HepG2 (cell line): ENCODE measurements at regions not wholly inside any gene's neighbourhood (a gene's known extent, or its start where the extent isn't known, plus 50 kb on each side); places are given as distances from the start of the nearest gene placed in this dataset.

Source experiments
- ATAC-seq: fragments of 200-7000 bp; cut with Tn5 transposase; 3 replicates; pipeline ENCODE4 v1.9.1; 2020; ENCODE audit warnings: mild to moderate bottlenecking, moderate library complexity
- BruUV-seq: library from RNA; stranded (reverse); fragments of 400-500 nt; replicated peaks from 2 replicates; lab custom pipeline; 2021; lab: Mats Ljungman, UMichigan
- CTCF ChIA-PET: fragments of 300-600 bp; formaldehyde crosslinking; extraction: SDS; loops from one replicate; lab custom pipeline; 2021; ENCODE audit warnings: low total read pairs, inconsistent platforms, low intra/inter-chr PET ratio; lab: Yijun Ruan, JAX
- POLR2A ChIA-PET: fragments of 350-600 bp; sonication (Branson Sonifier 250); formaldehyde crosslinking; loops from one replicate; lab custom pipeline; 2020; ENCODE audit warnings: antibody characterized with exemption, inconsistent platforms; lab: Yijun Ruan, JAX
- DNase-seq: peaks from one replicate; pipeline ENCODE4 v3.0.0-alpha.2; 2015; ENCODE audit warnings: low spot score
- FAIRE-seq: peaks from 3 replicates; lab custom pipeline; 2011; peaks lifted over from hg19 to GRCh38; lab: Jason Lieb, UNC
- H2AFZ ChIP-seq: one replicate; pipeline ENCODE4 v1.6.1; 2011; ENCODE audit warnings: low read length, inconsistent platforms
- H3K27ac ChIP-seq: fragments of 300-600 bp; 3 replicates; pipeline ENCODE4 v1.8.0; 2011; ENCODE audit warnings: mixed run types, mild to moderate bottlenecking, mixed read lengths, low read length, inconsistent platforms; ENCODE audit not compliant: insufficient read depth; ENCODE audit errors: extremely low read length
- H3K27me3 ChIP-seq, 2 experiments: fragments of 200-600 bp in 1 of 2; 2 replicates in 1 of 2; 3 replicates in 1 of 2; pipeline versions ENCODE4 v1.6.0 to v1.8.0; 2011; ENCODE audit warnings: low read length in 2 of 2, mild to moderate bottlenecking in 2 of 2, moderate library complexity in 2 of 2, inconsistent platforms in 1 of 2; ENCODE audit not compliant: insufficient read depth in 2 of 2, control insufficient read depth in 1 of 2
- H3K36me3 ChIP-seq, 2 experiments: fragments of 200-600 bp in 1 of 2; replicated peaks in 1 of 2; 2 replicates in 1 of 2; 3 replicates in 1 of 2; pipeline versions ENCODE4 v1.5.1 to v1.8.0; 2011; ENCODE audit warnings: low read length in 2 of 2, inconsistent platforms in 1 of 2; ENCODE audit not compliant: insufficient read depth in 2 of 2, control insufficient read depth in 1 of 2
- H3K4me1 ChIP-seq: 2 replicates; pipeline ENCODE4 v1.5.1; 2012; ENCODE audit warnings: low read length, inconsistent platforms; ENCODE audit not compliant: insufficient read depth
- H3K4me2 ChIP-seq: 2 replicates; pipeline ENCODE4 v1.6.0; 2011; ENCODE audit warnings: low read depth, low read length, inconsistent platforms
- H3K4me3 ChIP-seq, 3 experiments: fragments of 200-600 bp in 1 of 3; sonication (generic), shearing (Covaris generic) in 1 of 3; replicated peaks in 1 of 3; 2 replicates each; pipeline ENCODE4 v1.5.1; 2011 to 2016; ENCODE audit warnings: low read length in 3 of 3, inconsistent platforms in 2 of 3, low read depth in 2 of 3, mild to moderate bottlenecking in 2 of 3, control low read depth in 1 of 3, mixed read lengths in 1 of 3; ENCODE audit not compliant: insufficient read depth in 1 of 3
- H3K79me2 ChIP-seq: one replicate; pipeline ENCODE4 v1.6.1; 2011; ENCODE audit warnings: low read length, inconsistent platforms; ENCODE audit not compliant: insufficient read depth
- H3K9ac ChIP-seq: 2 replicates; pipeline ENCODE4 v1.6.0; 2011; ENCODE audit warnings: mild to moderate bottlenecking, low read depth, low read length, inconsistent platforms; ENCODE audit not compliant: insufficient read depth
- H3K9me3 ChIP-seq: 2 replicates; pipeline ENCODE4 v1.5.1; 2012; ENCODE audit warnings: mild to moderate bottlenecking, low read length
- H4K20me1 ChIP-seq: 2 replicates; pipeline ENCODE4 v1.6.0; 2011; ENCODE audit warnings: inconsistent platforms, mild to moderate bottlenecking, low read length, moderate library complexity; ENCODE audit not compliant: insufficient read depth
- MTF1 ChIP-seq: sonication (generic); formaldehyde crosslinking; IDR thresholded peaks from 2 replicates; pipeline ENCODE4 v1.5.0; 2020; ENCODE audit warnings: missing genetic modification reagents
- POLR2G ChIP-seq: fragments of 200-400 bp; formaldehyde crosslinking; IDR thresholded peaks from 2 replicates; pipeline ENCODE4 v1.6.1; 2018; ENCODE audit warnings: mild to moderate bottlenecking, low read depth, low read length, moderate library complexity
- PREB ChIP-seq: sonication (generic); formaldehyde crosslinking; IDR thresholded peaks from 2 replicates; pipeline ENCODE4 v1.4.0; 2020; ENCODE audit warnings: missing genetic modification reagents
- RBM22 ChIP-seq: fragments of 200-400 bp; formaldehyde crosslinking; optimal IDR thresholded peaks from 2 replicates; pipeline ENCODE3; 2017; ENCODE audit warnings: mild to moderate bottlenecking, low read length, moderate library complexity
- STAT6 ChIP-seq: sonication (generic); formaldehyde crosslinking; IDR thresholded peaks from 2 replicates; pipeline ENCODE4 v1.4.0; 2020; ENCODE audit warnings: missing genetic modification reagents, mild to moderate bottlenecking, borderline replicate concordance
- TP53 ChIP-seq: sonication (generic); formaldehyde crosslinking; conservative IDR thresholded peaks from 2 replicates; pipeline ENCODE4 v1.4.0; 2020; ENCODE audit warnings: missing genetic modification reagents
- YEATS2 ChIP-seq: sonication (generic); formaldehyde crosslinking; IDR thresholded peaks from 2 replicates; pipeline ENCODE4 v1.4.0; 2020; ENCODE audit warnings: missing genetic modification reagents, borderline replicate concordance
- YEATS4 ChIP-seq: sonication (generic); formaldehyde crosslinking; IDR thresholded peaks from 2 replicates; pipeline ENCODE4 v1.4.0; 2020; ENCODE audit warnings: missing genetic modification reagents, borderline replicate concordance
- ZC3H13 ChIP-seq: sonication (generic); formaldehyde crosslinking; IDR thresholded peaks from 2 replicates; pipeline ENCODE4 v1.8.1; 2023; ENCODE audit warnings: mild to moderate bottlenecking, missing genetic modification reagents, moderate library complexity
- ZNF180 ChIP-seq: sonication (generic); formaldehyde crosslinking; IDR thresholded peaks from 2 replicates; pipeline ENCODE4 v1.4.0; 2020; ENCODE audit warnings: low read depth, missing genetic modification reagents, borderline replicate concordance
- ZNF713 ChIP-seq: sonication (generic); formaldehyde crosslinking; IDR thresholded peaks from 2 replicates; pipeline ENCODE4 v1.4.0; 2020; ENCODE audit warnings: mild to moderate bottlenecking, missing genetic modification reagents
- ZNF850 ChIP-seq: sonication (generic); formaldehyde crosslinking; conservative IDR thresholded peaks from 2 replicates; pipeline ENCODE4 v1.9.0; 2021; ENCODE audit warnings: mild to moderate bottlenecking, missing genetic modification reagents
- WGBS: methylation state at CpG from one replicate; pipeline ENCODE4 v1.1.6; 2017; ENCODE audit warnings: low lambda C conversion rate; 5-methylcytosine and 5-hydroxymethylcytosine counted together
- in situ Hi-C: cut with HindIII; loops from 2 replicates; pipeline ENCODE4 v1.10.0; 2017; ENCODE audit warnings: low pct_unique_long_range_greater_than_20kb; ENCODE audit not compliant: extremely low pct_ligation_motif_present
- intact Hi-C: fragments of 100-400 bp; cut with micrococcal nuclease; formaldehyde crosslinking; loops from one replicate; pipeline ENCODE4 v1.10.0; 2022; ENCODE audit not compliant: unreplicated experiment
- TF ChIP-seq, protein P1 (sequence below): sonication (generic); formaldehyde crosslinking; IDR thresholded peaks from 2 replicates; pipeline ENCODE4 v1.5.0; 2020; ENCODE audit warnings: missing genetic modification reagents
- TF ChIP-seq, protein P2 (sequence below): IDR thresholded peaks from 2 replicates; pipeline ENCODE4 v1.6.1; 2016; ENCODE audit warnings: mild to moderate bottlenecking
- TF ChIP-seq, protein P3 (sequence below): sonication (generic); formaldehyde crosslinking; IDR thresholded peaks from 2 replicates; pipeline ENCODE4 v1.5.1; 2020; ENCODE audit warnings: missing genetic modification reagents, mild to moderate bottlenecking, borderline replicate concordance
- TF ChIP-seq, protein P4 (sequence below): sonication (generic); formaldehyde crosslinking; IDR thresholded peaks from 2 replicates; pipeline ENCODE4 v1.4.0; 2020; ENCODE audit warnings: low read depth, mild to moderate bottlenecking, missing genetic modification reagents

DNA sequence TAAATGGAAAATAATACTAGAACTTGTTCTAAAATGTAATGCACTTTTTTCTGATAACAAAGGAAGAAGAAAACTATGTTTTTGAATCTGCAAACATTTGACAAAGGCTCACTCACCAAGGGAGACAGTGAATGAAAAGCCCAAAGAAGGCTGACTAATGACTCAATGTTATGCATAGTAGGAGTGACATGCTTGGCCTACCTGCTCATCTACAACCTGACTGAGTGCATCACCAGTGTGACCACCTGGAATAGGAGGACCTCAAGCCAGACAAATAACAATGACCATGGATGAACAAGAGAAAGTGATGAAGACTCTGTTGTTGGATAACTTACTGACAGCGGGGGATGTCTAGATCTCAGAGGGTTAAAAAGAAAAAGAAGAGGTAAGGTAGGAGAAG lies 157.2 kb downstream of the SIM1 start:
- in situ Hi-C loops: no loop called here
- TF ChIP-seq YEATS2 (no peak), STAT6 (no peak), MTF1 (CRISPR knock-in tag) (no peak), PREB (CRISPR knock-in tag) (no peak), ZNF850 (no peak), ZC3H13 (no peak), TP53 (CRISPR knock-in tag) (no peak), YEATS4 (CRISPR knock-in tag) (no peak), ZNF180 (no peak), POLR2G (no peak), RBM22 (no peak), ZNF713 (CRISPR knock-in tag) (no peak)
- TF ChIP-seq, protein P1, sequence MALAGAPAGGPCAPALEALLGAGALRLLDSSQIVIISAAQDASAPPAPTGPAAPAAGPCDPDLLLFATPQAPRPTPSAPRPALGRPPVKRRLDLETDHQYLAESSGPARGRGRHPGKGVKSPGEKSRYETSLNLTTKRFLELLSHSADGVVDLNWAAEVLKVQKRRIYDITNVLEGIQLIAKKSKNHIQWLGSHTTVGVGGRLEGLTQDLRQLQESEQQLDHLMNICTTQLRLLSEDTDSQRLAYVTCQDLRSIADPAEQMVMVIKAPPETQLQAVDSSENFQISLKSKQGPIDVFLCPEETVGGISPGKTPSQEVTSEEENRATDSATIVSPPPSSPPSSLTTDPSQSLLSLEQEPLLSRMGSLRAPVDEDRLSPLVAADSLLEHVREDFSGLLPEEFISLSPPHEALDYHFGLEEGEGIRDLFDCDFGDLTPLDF (CRISPR knock-in tag): no peak
- TF ChIP-seq, protein P2, sequence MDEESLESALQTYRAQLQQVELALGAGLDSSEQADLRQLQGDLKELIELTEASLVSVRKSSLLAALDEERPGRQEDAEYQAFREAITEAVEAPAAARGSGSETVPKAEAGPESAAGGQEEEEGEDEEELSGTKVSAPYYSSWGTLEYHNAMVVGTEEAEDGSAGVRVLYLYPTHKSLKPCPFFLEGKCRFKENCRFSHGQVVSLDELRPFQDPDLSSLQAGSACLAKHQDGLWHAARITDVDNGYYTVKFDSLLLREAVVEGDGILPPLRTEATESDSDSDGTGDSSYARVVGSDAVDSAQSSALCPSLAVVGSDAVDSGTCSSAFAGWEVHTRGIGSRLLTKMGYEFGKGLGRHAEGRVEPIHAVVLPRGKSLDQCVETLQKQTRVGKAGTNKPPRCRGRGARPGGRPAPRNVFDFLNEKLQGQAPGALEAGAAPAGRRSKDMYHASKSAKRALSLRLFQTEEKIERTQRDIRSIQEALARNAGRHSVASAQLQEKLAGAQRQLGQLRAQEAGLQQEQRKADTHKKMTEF: no peak
- TF ChIP-seq, protein P3, sequence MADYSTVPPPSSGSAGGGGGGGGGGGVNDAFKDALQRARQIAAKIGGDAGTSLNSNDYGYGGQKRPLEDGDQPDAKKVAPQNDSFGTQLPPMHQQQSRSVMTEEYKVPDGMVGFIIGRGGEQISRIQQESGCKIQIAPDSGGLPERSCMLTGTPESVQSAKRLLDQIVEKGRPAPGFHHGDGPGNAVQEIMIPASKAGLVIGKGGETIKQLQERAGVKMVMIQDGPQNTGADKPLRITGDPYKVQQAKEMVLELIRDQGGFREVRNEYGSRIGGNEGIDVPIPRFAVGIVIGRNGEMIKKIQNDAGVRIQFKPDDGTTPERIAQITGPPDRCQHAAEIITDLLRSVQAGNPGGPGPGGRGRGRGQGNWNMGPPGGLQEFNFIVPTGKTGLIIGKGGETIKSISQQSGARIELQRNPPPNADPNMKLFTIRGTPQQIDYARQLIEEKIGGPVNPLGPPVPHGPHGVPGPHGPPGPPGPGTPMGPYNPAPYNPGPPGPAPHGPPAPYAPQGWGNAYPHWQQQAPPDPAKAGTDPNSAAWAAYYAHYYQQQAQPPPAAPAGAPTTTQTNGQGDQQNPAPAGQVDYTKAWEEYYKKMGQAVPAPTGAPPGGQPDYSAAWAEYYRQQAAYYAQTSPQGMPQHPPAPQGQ (CRISPR knock-in tag): no peak
- TF ChIP-seq, protein P4, sequence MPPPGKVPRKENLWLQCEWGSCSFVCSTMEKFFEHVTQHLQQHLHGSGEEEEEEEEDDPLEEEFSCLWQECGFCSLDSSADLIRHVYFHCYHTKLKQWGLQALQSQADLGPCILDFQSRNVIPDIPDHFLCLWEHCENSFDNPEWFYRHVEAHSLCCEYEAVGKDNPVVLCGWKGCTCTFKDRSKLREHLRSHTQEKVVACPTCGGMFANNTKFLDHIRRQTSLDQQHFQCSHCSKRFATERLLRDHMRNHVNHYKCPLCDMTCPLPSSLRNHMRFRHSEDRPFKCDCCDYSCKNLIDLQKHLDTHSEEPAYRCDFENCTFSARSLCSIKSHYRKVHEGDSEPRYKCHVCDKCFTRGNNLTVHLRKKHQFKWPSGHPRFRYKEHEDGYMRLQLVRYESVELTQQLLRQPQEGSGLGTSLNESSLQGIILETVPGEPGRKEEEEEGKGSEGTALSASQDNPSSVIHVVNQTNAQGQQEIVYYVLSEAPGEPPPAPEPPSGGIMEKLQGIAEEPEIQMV (CRISPR knock-in tag): no peak

More for the DNA sequence above, 157.2 kb downstream of the SIM1 start:
- 13% methylated on average over 1 of the region's 1 CpG for WGBS
- ChIA-PET CTCF (no interaction called here), POLR2A (no interaction called here)
- ATAC-seq: no peak
- BruUV-seq: no TSS peak
- H2AFZ ChIP-seq: no peak overlapping the region
- H4K20me1 ChIP-seq: no peaks in the 10 kb centered on the region
- no peaks in the 10 kb centered on the region for H3K27me3 ChIP-seq
- no peak overlapping the region for H3K4me3 ChIP-seq
- H3K4me2 ChIP-seq: no peak overlapping the region
- H3K9me3 ChIP-seq: no peaks in the 10 kb centered on the region
- no peaks in the 10 kb centered on the region for H3K36me3 ChIP-seq
- no peak overlapping the region for H3K9ac ChIP-seq
- H3K4me1 ChIP-seq: no peaks in the 10 kb centered on the region
- no peak for FAIRE-seq
- no peak overlapping the region for H3K27ac ChIP-seq
- intact Hi-C loops: no loop called here
- H3K79me2 ChIP-seq: no peaks in the 10 kb centered on the region
- DNase-seq: no peak
